ENCODE measurements at regions not wholly inside any gene's neighbourhood (a gene's known extent, or its start where the extent isn't known, plus 50 kb on each side); places are given as distances from the start of the nearest gene placed in this dataset.

DNA sequence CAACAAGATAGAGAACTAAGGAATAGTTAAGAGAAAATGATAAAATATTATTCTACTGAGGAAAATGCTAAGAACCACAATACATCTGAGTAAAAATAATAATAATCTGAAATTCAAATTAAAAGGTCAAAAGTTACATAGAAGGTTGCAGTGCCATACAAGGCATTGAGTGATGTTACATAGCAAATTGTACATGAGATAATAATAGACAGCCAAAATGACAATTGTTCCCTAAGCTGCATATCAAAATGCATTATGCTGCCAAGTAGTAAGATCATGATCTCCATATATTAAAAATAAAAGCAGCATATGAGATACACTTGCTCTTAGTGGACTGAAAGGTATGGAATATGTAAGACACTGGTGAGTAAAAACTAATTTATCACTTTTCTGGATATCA, 547.7 kb downstream of the KCNT2 start:
- no TSS peak for BruUV-seq (replicated peaks)
- Histone ChIP-seq H3K4me3 (no peak overlapping the region), H3K4me1 (replicated peaks in 1 of 2; ENCODE audit: control insufficient read depth in 2 of 2, insufficient read depth in 2 of 2, low read length in 2 of 2) (no peaks in the 10 kb centered on the region), H3K27me3 (ENCODE audit: control insufficient read depth in 2 of 2, insufficient read depth in 2 of 2, low read length in 2 of 2) (no peaks in the 10 kb centered on the region), H3K27ac (ENCODE audit: extremely low read depth, low read depth, low read length) (no peak overlapping the region), H4K20me1 (replicated peaks; ENCODE audit: control insufficient read depth, insufficient read depth, low read length) (no peaks in the 10 kb centered on the region), H3K9me3 (replicated peaks; ENCODE audit: control insufficient read depth, insufficient read depth, low read depth, low read length) (no peaks in the 10 kb centered on the region), H3K79me2 (ENCODE audit: control insufficient read depth, insufficient read depth, low read length) (no peaks in the 10 kb centered on the region), H3K4me2 (ENCODE audit: insufficient read depth, low read length) (no peak overlapping the region), H3K9me1 (ENCODE audit: control insufficient read depth, insufficient read depth, low read length) (no peaks in the 10 kb centered on the region), H3K36me3 (ENCODE audit: control insufficient read depth, insufficient read depth, low read length) (no peaks in the 10 kb centered on the region), H3K9ac (ENCODE audit: insufficient read depth in 1 of 2, low read depth in 2 of 2, low read length in 2 of 2) (no peak overlapping the region), H2AFZ (ENCODE audit: low read depth, low read length) (no peak overlapping the region)
- CTCF ChIA-PET (ENCODE audit: low intra/inter-chr PET ratio) = no interaction called here
- no peak for ATAC-seq
- DNase-seq (ENCODE audit: extremely low read depth in 1 of 4, low spot score in 3 of 4) = no peak
- TF ChIP-seq HNRNPL (IDR thresholded peaks at IDR 0.05; ENCODE audit: low read depth, low read length) = no peak
- TF ChIP-seq, protein P1, sequence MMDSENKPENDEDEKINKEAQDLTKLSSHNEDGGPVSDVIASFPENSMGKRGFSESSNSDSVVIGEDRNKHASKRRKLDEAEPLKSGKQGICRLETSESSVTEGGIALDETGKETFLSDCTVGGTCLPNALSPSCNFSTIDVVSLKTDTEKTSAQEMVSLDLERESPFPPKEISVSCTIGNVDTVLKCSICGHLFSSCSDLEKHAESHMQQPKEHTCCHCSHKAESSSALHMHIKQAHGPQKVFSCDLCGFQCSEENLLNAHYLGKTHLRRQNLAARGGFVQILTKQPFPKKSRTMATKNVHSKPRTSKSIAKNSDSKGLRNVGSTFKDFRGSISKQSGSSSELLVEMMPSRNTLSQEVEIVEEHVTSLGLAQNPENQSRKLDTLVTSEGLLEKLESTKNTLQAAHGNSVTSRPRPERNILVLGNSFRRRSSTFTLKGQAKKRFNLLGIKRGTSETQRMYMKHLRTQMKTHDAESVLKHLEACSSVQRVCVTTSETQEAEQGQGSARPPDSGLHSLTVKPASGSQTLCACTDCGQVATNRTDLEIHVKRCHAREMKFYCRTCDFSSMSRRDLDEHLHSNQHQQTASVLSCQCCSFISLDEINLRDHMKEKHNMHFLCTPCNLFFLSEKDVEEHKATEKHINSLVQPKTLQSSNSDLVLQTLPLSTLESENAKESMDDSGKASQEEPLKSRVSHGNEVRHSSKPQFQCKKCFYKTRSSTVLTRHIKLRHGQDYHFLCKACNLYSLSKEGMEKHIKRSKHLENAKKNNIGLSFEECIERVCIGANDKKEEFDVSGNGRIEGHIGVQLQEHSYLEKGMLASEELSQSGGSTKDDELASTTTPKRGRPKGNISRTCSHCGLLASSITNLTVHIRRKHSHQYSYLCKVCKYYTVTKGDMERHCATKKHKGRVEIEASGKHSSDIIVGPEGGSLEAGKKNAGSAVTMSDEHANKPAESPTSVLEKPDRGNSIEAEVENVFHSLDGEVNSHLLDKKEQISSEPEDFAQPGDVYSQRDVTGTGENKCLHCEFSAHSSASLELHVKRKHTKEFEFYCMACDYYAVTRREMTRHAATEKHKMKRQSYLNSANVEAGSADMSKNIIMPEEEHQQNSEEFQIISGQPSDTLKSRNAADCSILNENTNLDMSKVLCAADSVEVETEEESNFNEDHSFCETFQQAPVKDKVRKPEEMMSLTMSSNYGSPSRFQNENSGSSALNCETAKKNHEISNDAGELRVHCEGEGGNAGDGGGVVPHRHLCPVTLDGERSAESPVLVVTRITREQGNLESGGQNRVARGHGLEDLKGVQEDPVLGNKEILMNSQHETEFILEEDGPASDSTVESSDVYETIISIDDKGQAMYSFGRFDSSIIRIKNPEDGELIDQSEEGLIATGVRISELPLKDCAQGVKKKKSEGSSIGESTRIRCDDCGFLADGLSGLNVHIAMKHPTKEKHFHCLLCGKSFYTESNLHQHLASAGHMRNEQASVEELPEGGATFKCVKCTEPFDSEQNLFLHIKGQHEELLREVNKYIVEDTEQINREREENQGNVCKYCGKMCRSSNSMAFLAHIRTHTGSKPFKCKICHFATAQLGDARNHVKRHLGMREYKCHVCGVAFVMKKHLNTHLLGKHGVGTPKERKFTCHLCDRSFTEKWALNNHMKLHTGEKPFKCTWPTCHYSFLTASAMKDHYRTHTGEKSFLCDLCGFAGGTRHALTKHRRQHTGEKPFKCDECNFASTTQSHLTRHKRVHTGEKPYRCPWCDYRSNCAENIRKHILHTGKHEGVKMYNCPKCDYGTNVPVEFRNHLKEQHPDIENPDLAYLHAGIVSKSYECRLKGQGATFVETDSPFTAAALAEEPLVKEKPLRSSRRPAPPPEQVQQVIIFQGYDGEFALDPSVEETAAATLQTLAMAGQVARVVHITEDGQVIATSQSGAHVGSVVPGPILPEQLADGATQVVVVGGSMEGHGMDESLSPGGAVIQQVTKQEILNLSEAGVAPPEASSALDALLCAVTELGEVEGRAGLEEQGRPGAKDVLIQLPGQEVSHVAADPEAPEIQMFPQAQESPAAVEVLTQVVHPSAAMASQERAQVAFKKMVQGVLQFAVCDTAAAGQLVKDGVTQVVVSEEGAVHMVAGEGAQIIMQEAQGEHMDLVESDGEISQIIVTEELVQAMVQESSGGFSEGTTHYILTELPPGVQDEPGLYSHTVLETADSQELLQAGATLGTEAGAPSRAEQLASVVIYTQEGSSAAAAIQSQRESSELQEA (IDR thresholded peaks at IDR 0.05; ENCODE audit: low read depth) = no peak
- no peak for TF ChIP-seq ZNF57 (CRISPR knock-in tag; IDR thresholded peaks at IDR 0.05)
- no peak for TF ChIP-seq NFE2 (IDR thresholded peaks at IDR 0.05; ENCODE audit: low read depth)
- TF ChIP-seq LARP7 (IDR thresholded peaks at IDR 0.05) = no peak
- TF ChIP-seq RAD21 (CRISPR knock-in tag; conservative IDR thresholded peaks at IDR 0.05 in 1 of 2, IDR thresholded peaks at IDR 0.05 in 1 of 2) = no peak
- no peak for TF ChIP-seq HLTF (IDR thresholded peaks at IDR 0.05)
- TF ChIP-seq SPI1 (IDR thresholded peaks at IDR 0.05; ENCODE audit: borderline replicate concordance, low read depth, low read length) = no peak
- no peak for TF ChIP-seq SMARCA5 (IDR thresholded peaks at IDR 0.05)
- TF ChIP-seq FOXA3 (CRISPR knock-in tag; conservative IDR thresholded peaks at IDR 0.05 in 1 of 2, IDR thresholded peaks at IDR 0.05 in 1 of 2) = no peak
- TF ChIP-seq, protein P2, sequence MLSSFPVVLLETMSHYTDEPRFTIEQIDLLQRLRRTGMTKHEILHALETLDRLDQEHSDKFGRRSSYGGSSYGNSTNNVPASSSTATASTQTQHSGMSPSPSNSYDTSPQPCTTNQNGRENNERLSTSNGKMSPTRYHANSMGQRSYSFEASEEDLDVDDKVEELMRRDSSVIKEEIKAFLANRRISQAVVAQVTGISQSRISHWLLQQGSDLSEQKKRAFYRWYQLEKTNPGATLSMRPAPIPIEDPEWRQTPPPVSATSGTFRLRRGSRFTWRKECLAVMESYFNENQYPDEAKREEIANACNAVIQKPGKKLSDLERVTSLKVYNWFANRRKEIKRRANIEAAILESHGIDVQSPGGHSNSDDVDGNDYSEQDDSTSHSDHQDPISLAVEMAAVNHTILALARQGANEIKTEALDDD (IDR thresholded peaks at IDR 0.05) = no peak
- no peak for TF ChIP-seq TRIM28 (IDR thresholded peaks at IDR 0.05)
- POLR2A ChIA-PET = interaction anchor here (0.5 kb wide), 1 partner anchor 18 kb away, joined by 3 read pairs; no protein-coding TSS in a partner anchor
- intact Hi-C loops (cut with micrococcal nuclease) (no loop called here), in situ Hi-C loops (cut with MboI) (no loop called here)
- no peak for FAIRE-seq

Data from K562 (cell line).